Smooth muscle cell (in vitro differentiated cells): ENCODE measurements at regions not wholly inside any gene's neighbourhood (a gene's known extent, or its start where the extent isn't known, plus 50 kb on each side); places are given as distances from the start of the nearest gene placed in this dataset.

Source experiments
- DNase-seq: peaks from one replicate; lab custom pipeline; 2025; ENCODE audit not compliant: unreplicated experiment; lab: John Stamatoyannopoulos, UW
- H2AFZ ChIP-seq: fragments of 200-600 bp; sonication (generic); 2 replicates; pipeline ENCODE4 v1.6.0; 2016; ENCODE audit warnings: antibody characterized with exemption, low read depth, mild to moderate bottlenecking
- H3F3A ChIP-seq: fragments of 200-600 bp; sonication (generic); 2 replicates; pipeline ENCODE4 v1.6.0; 2017; ENCODE audit warnings: antibody characterized with exemption, low read depth
- H3K27ac ChIP-seq: fragments of 200-600 bp; sonication (generic); 2 replicates; pipeline ENCODE4 v1.5.1; 2016; ENCODE audit warnings: low read depth, mild to moderate bottlenecking
- H3K27me3 ChIP-seq: fragments of 200-600 bp; sonication (generic); 2 replicates; pipeline ENCODE4 v1.6.1; 2016; ENCODE audit warnings: low read depth, mild to moderate bottlenecking
- H3K36me3 ChIP-seq: fragments of 200-600 bp; sonication (generic); 2 replicates; pipeline ENCODE4 v1.5.1; 2016; ENCODE audit warnings: low read depth
- H3K4me1 ChIP-seq: fragments of 200-600 bp; sonication (generic); 2 replicates; pipeline ENCODE4 v1.5.1; 2016; ENCODE audit warnings: low read depth
- H3K4me2 ChIP-seq: fragments of 200-600 bp; sonication (generic); 2 replicates; pipeline ENCODE4 v1.6.0; 2016; ENCODE audit warnings: mild to moderate bottlenecking
- H3K4me3 ChIP-seq: fragments of 200-600 bp; sonication (generic); 2 replicates; pipeline ENCODE4 v1.5.1; 2016; ENCODE audit warnings: mild to moderate bottlenecking
- H3K79me2 ChIP-seq: fragments of 200-600 bp; sonication (generic); 2 replicates; pipeline ENCODE4 v1.6.0; 2016; ENCODE audit warnings: low read depth, mild to moderate bottlenecking
- H3K9ac ChIP-seq: fragments of 200-600 bp; sonication (generic); 2 replicates; pipeline ENCODE4 v1.6.0; 2016; ENCODE audit warnings: low read depth
- H3K9me3 ChIP-seq: fragments of 200-600 bp; sonication (generic); replicated peaks from 2 replicates; pipeline ENCODE4 v1.5.1; 2016; ENCODE audit warnings: low read depth
- H4K20me1 ChIP-seq: fragments of 200-600 bp; sonication (generic); 2 replicates; pipeline ENCODE4 v1.6.0; 2016; ENCODE audit warnings: low read depth
- WGBS: methylation state at CpG from one replicate; pipeline ENCODE4 v1.1.7; 2016; ENCODE audit warnings: low lambda C conversion rate; 5-methylcytosine and 5-hydroxymethylcytosine counted together
- TF ChIP-seq, protein P1 (sequence below): fragments of 200-600 bp; sonication (generic); IDR thresholded peaks from 2 replicates; pipeline ENCODE4 v1.5.1; 2017; ENCODE audit warnings: borderline replicate concordance, mild to moderate bottlenecking, antibody characterized with exemption; ENCODE audit not compliant: insufficient read depth, poor library complexity, severe bottlenecking

DNA sequence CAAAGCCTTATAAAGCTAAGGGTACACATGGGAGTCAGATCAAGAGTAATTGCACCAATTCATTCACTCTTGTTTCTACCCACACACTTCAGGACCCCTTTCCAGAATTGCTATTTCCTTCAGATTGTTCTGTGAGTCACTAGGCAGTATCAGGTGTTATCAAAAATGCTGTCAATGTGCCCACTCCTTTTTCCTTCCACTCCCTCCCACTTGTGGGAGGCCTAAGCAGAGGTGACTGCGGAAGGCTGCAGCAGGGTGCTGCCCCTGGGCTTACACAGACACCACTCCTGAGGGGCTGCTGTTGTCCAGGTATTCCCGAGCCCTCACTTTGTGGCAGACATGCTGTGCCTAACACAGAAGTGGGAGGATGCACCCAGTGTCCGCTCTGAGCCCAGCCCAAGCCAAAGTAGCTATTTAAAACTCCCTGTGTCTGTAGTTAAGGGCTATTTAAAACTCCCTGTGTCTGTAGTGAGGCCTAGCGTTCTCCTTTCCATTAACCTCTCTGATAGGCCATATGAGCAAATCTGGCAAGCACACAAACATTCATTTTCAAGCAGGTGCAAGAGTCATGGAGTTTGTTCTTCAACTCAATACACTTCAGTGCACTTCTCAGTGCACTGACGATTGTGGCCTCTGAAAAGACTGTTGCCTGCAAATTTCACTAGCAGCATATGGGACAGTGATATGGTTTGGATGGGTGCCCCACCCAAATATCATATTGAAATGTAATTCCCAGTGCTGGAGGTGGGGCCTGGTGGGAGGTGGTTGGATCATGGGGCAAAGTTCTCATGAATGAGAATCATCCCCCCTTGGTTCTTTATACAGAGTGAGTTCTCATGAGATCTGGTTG lies 117.8 kb downstream of the PHLDA1 start:
- Histone ChIP-seq H4K20me1 (no peaks in the 10 kb centered on the region), H3K79me2 (no peaks in the 10 kb centered on the region), H3F3A (no peaks in the 10 kb centered on the region), H3K9me3 (no peaks in the 10 kb centered on the region), H3K4me3 (no peak overlapping the region), H3K4me1 (no peaks in the 10 kb centered on the region), H3K27ac (no peak overlapping the region), H3K9ac (no peak overlapping the region), H3K4me2 (no peak overlapping the region), H3K27me3 (no peaks in the 10 kb centered on the region), H2AFZ (no peak overlapping the region), H3K36me3 (no peaks in the 10 kb centered on the region)
- no peak for DNase-seq
- WGBS, result 79% methylated on average over 5 of the region's 5 CpGs
- TF ChIP-seq, protein P1, sequence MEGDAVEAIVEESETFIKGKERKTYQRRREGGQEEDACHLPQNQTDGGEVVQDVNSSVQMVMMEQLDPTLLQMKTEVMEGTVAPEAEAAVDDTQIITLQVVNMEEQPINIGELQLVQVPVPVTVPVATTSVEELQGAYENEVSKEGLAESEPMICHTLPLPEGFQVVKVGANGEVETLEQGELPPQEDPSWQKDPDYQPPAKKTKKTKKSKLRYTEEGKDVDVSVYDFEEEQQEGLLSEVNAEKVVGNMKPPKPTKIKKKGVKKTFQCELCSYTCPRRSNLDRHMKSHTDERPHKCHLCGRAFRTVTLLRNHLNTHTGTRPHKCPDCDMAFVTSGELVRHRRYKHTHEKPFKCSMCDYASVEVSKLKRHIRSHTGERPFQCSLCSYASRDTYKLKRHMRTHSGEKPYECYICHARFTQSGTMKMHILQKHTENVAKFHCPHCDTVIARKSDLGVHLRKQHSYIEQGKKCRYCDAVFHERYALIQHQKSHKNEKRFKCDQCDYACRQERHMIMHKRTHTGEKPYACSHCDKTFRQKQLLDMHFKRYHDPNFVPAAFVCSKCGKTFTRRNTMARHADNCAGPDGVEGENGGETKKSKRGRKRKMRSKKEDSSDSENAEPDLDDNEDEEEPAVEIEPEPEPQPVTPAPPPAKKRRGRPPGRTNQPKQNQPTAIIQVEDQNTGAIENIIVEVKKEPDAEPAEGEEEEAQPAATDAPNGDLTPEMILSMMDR, result no peak

DNA sequence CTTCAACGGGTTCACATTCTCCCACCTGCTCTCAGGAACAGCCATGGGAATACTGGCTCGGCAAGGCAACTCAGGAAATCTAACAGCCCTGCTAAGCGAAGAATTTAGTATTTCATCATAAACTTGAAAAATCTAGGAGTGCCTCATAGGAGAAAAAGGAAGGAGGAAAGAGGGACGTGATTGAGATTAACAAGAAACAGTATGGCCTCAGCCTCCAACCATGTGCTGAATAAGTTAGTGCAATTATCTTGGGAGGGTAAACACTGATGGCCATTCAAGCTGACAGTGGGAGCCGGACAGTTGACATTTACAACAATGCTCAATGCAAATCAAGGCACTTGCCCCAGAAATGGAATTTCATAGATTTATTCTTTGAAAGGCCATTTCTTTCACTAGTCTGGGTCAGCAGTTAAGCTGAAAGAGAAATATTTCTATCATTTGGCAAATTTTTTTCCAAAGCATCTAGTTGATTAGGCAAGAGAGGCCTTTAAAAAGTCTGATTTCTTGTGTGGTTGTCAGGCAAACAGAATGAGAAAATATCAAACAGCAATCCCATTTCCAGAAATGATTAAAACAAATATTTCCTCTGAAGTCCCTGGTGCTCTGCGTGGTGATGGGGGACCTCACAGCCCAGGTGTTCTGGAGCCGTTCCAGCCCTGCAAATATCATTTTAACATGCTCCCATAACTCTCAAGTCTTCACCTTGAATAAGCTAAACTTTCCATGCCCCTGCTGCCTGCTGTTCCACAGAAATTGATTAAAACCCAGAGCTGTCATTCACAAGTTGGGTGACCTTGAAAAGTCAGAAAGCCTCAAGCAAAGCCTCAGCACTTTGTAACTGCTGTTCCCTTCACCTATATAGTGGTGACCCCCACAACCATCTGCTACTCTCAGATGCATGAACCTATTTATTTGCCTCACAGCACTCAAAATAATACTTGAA lies 121.6 kb downstream of the PHLDA1 start:
- Histone ChIP-seq H3K9me3 (no peaks in the 10 kb centered on the region), H3F3A (no peaks in the 10 kb centered on the region), H3K4me2 (no peak overlapping the region), H3K4me1 (no peaks in the 10 kb centered on the region), H2AFZ (peak overlapping the region; percentile 21), H3K79me2 (no peaks in the 10 kb centered on the region), H3K9ac (no peak overlapping the region), H4K20me1 (no peaks in the 10 kb centered on the region), H3K4me3 (no peak overlapping the region), H3K36me3 (no peaks in the 10 kb centered on the region), H3K27ac (no peak overlapping the region), H3K27me3 (no peaks in the 10 kb centered on the region)
- 87% methylated on average over 7 of the region's 7 CpGs for WGBS
- TF ChIP-seq, protein P1, result no peak
- no peak for DNase-seq

DNA sequence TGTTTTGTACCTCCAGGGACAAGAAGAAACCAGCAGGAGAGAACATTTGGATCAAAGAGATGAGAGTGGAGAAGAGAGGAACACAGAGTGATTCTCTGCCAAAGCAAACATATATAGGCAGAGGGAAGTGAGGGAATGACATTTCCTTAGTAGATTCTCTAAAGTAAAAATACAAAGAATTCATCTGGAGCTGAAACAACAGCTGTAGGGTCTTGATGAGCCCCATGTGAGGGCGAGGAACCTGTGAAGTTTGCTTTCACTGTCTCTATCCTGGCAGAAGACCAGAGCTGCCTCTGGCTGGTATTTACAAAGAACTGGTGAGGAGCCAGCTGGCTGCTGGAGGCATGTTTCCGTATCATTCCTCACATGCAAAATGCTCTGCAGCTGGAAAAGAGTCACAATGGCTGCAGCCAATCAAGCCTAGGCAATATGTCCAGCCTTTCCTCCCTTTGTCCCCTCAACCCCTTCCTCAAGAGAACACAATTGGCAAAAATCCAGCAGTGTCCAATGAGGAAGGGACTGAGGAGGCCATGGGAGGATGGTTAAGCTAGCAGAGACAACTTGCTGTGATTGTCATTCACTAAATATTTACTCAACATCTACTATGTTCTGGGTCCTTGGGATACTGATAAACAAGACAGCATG lies 122.5 kb downstream of the PHLDA1 start:
- no peak overlapping the region for H3K4me2 ChIP-seq
- TF ChIP-seq, protein P1, result no peak
- H3K4me1 ChIP-seq, result no peaks in the 10 kb centered on the region
- no peaks in the 10 kb centered on the region for H3K36me3 ChIP-seq
- H3F3A ChIP-seq, result no peaks in the 10 kb centered on the region
- no peak for DNase-seq
- no peaks in the 10 kb centered on the region for H3K9me3 ChIP-seq
- H4K20me1 ChIP-seq, result no peaks in the 10 kb centered on the region
- H3K4me3 ChIP-seq, result no peak overlapping the region
- 68% methylated on average over 2 of the region's 2 CpGs for WGBS
- H3K27ac ChIP-seq, result no peak overlapping the region
- peak overlapping the region; percentile 54 for H2AFZ ChIP-seq
- H3K27me3 ChIP-seq, result no peaks in the 10 kb centered on the region
- H3K79me2 ChIP-seq, result no peaks in the 10 kb centered on the region
- H3K9ac ChIP-seq, result no peak overlapping the region
